H1 (cell line): ENCODE measurements at regions not wholly inside any gene's neighbourhood (a gene's known extent, or its start where the extent isn't known, plus 50 kb on each side); places are given as distances from the start of the nearest gene placed in this dataset.

Experiments used
- CHD7 ChIP-seq: fragments of 300-600 bp; sonication (generic); IDR thresholded peaks from 2 replicates; pipeline ENCODE4 v1.7.1; 2012; ENCODE audit warnings: low read length, moderate library complexity, mild to moderate bottlenecking, inconsistent platforms; ENCODE audit not compliant: insufficient replicate concordance

GRCh38 chr12:28104903-28105864 is 85.1 kb upstream of the CCDC91 start (continued):
- TF ChIP-seq CHD7: no peak
